Vagina (tissue), 2 donors: ENCODE measurements at regions not wholly inside any gene's neighbourhood (a gene's known extent, or its start where the extent isn't known, plus 50 kb on each side); places are given as distances from the start of the nearest gene placed in this dataset.

Experiments used
- DNase-seq, 2 donors: peaks; one replicate each; pipeline ENCODE4 v3.0.0-alpha.2; 2017; ENCODE audit errors: extremely low spot score in 2 of 2
- H3K27ac ChIP-seq: fragments of 200-600 bp; sonication (generic); one replicate; pipeline ENCODE4 v1.5.1; 2019
- H3K27me3 ChIP-seq: fragments of 200-600 bp; sonication (generic); one replicate; pipeline ENCODE4 v1.5.1; 2019
- H3K36me3 ChIP-seq, 2 donors: fragments of 200-600 bp; sonication (generic); one replicate each; pipeline ENCODE4 v1.5.1; 2017 to 2019
- H3K4me1 ChIP-seq: fragments of 200-600 bp; sonication (generic); one replicate; pipeline ENCODE4 v1.5.1; 2019
- H3K4me3 ChIP-seq, 2 donors: fragments of 200-600 bp; sonication (generic); 1 replicate in 1 of 2; 2 replicates in 1 of 2; pipeline ENCODE4 v1.5.1; 2016 to 2019
- H3K9me3 ChIP-seq: fragments of 200-600 bp; sonication (generic); one replicate; pipeline ENCODE4 v1.5.1; 2019
- CTCF ChIP-seq, 3 experiments: fragments of 450-650 bp in 2 of 3; fragments of 200-600 bp in 1 of 3; sonication (generic) in 1 of 3; IDR thresholded peaks; one replicate each; pipeline ENCODE4 v1.5.1; 2017 to 2019; ENCODE audit warnings: antibody characterized with exemption in 3 of 3, mild to moderate bottlenecking in 2 of 3, moderate library complexity in 2 of 3
- POLR2A ChIP-seq, 2 donors: fragments of 450-650 bp; IDR thresholded peaks; one replicate each; pipeline ENCODE4 v1.6.1; 2017; ENCODE audit warnings: antibody characterized with exemption in 2 of 2, mild to moderate bottlenecking in 2 of 2, moderate library complexity in 2 of 2
- POLR2AphosphoS5 ChIP-seq, 2 donors: sonication (generic); formaldehyde crosslinking; IDR thresholded peaks; one replicate each; pipeline ENCODE4 v1.9.0; 2017; ENCODE audit warnings: antibody characterized with exemption in 2 of 2, mild to moderate bottlenecking in 2 of 2, low read depth in 1 of 2; ENCODE audit not compliant: insufficient read depth in 1 of 2
- intact Hi-C: fragments of 100-400 bp; cut with DNase I; formaldehyde crosslinking; loops from one replicate; pipeline ENCODE4 v1.15.1; 2023

GRCh38 chr18:24764766-24765165 lies 304.3 kb downstream of the HRH4 start:
- TF ChIP-seq CTCF (IDR thresholded peaks at IDR 0.05), result no peak
- TF ChIP-seq POLR2AphosphoS5 (IDR thresholded peaks at IDR 0.05; ENCODE audit: insufficient read depth in 1 of 2, low read depth in 1 of 2), result no peak
- no peak for TF ChIP-seq POLR2A (IDR thresholded peaks at IDR 0.05)
- H3K36me3 ChIP-seq, result no peaks in the 10 kb centered on the region
- no peaks in the 10 kb centered on the region for H3K9me3 ChIP-seq
- H3K27ac ChIP-seq, result no peak overlapping the region
- no peak for DNase-seq
- intact Hi-C loops, result no loop called here
- H3K4me1 ChIP-seq, result no peaks in the 10 kb centered on the region
- H3K27me3 ChIP-seq, result no peaks in the 10 kb centered on the region
- no peak overlapping the region for H3K4me3 ChIP-seq

GRCh38 chr18:24766376-24766775 lies 305.9 kb downstream of the HRH4 start:
- Histone ChIP-seq H3K27me3 (no peaks in the 10 kb centered on the region), H3K27ac (no peak overlapping the region), H3K4me3 (no peak overlapping the region), H3K4me1 (no peaks in the 10 kb centered on the region), H3K36me3 (no peaks in the 10 kb centered on the region), H3K9me3 (no peaks in the 10 kb centered on the region)
- TF ChIP-seq POLR2AphosphoS5 (IDR thresholded peaks at IDR 0.05; ENCODE audit: insufficient read depth in 1 of 2, low read depth in 1 of 2) (no peak), POLR2A (IDR thresholded peaks at IDR 0.05) (no peak), CTCF (IDR thresholded peaks at IDR 0.05) (no peak)
- DNase-seq, result no peak
- intact Hi-C loops, result no loop called here

GRCh38 chr18:24770311-24771024 lies 310.0 kb downstream of the HRH4 start:
- H3K4me3 ChIP-seq, result no peak overlapping the region
- H3K27ac ChIP-seq, result no peak overlapping the region
- H3K9me3 ChIP-seq, result no peaks in the 10 kb centered on the region
- no peaks in the 10 kb centered on the region for H3K4me1 ChIP-seq
- no peaks in the 10 kb centered on the region for H3K27me3 ChIP-seq
- TF ChIP-seq CTCF (IDR thresholded peaks at IDR 0.05) (no peak), POLR2AphosphoS5 (IDR thresholded peaks at IDR 0.05; ENCODE audit: insufficient read depth in 1 of 2, low read depth in 1 of 2) (no peak), POLR2A (IDR thresholded peaks at IDR 0.05) (no peak)
- no peak for DNase-seq
- intact Hi-C loops, result no loop called here
- H3K36me3 ChIP-seq, result no peaks in the 10 kb centered on the region

GRCh38 chr18:24771300-24771699 lies 310.9 kb downstream of the HRH4 start:
- Histone ChIP-seq H3K4me1 (no peaks in the 10 kb centered on the region), H3K4me3 (no peak overlapping the region), H3K9me3 (no peaks in the 10 kb centered on the region), H3K27ac (no peak overlapping the region), H3K27me3 (no peaks in the 10 kb centered on the region), H3K36me3 (no peaks in the 10 kb centered on the region)
- DNase-seq, result no peak
- intact Hi-C loops, result no loop called here
- TF ChIP-seq POLR2A (IDR thresholded peaks at IDR 0.05), result no peak
- TF ChIP-seq POLR2AphosphoS5 (IDR thresholded peaks at IDR 0.05; ENCODE audit: insufficient read depth in 1 of 2, low read depth in 1 of 2), result no peak
- no peak for TF ChIP-seq CTCF (IDR thresholded peaks at IDR 0.05)

- no peaks in the 10 kb centered on the region for H3K27me3 ChIP-seq
- H3K27ac ChIP-seq, result no peak overlapping the region
- no peak for DNase-seq
- H3K4me3 ChIP-seq, result no peak overlapping the region
- no peaks in the 10 kb centered on the region for H3K36me3 ChIP-seq
- H3K9me3 ChIP-seq, result no peaks in the 10 kb centered on the region
- H3K4me1 ChIP-seq, result no peaks in the 10 kb centered on the region
- intact Hi-C loops, result no loop called here
- TF ChIP-seq POLR2AphosphoS5 (IDR thresholded peaks at IDR 0.05; ENCODE audit: insufficient read depth in 1 of 2, low read depth in 1 of 2) (no peak), CTCF (IDR thresholded peaks at IDR 0.05) (no peak), POLR2A (IDR thresholded peaks at IDR 0.05) (no peak)
These were observed 312.7 kb downstream of the HRH4 start for GRCh38 chr18:24773101-24773500.
